DOHH2 (cell line): ENCODE measurements at regions not wholly inside any gene's neighbourhood (a gene's known extent, or its start where the extent isn't known, plus 50 kb on each side); places are given as distances from the start of the nearest gene placed in this dataset.

Experiments
- EZH2phosphoT487 ChIP-seq: fragments of 200-600 bp; sonication (generic); IDR thresholded peaks from 2 replicates; pipeline ENCODE4 v1.6.1; 2017; ENCODE audit warnings: borderline replicate concordance, mild to moderate bottlenecking, antibody characterized with exemption, low read length, moderate library complexity, mixed read lengths
- TF ChIP-seq, protein P1 (sequence below): fragments of 200-600 bp; sonication (generic); IDR thresholded peaks from one replicate; pipeline ENCODE4 v1.5.1; 2014; ENCODE audit warnings: antibody characterized with exemption, mild to moderate bottlenecking, low read depth, low read length; ENCODE audit not compliant: poor library complexity, severe bottlenecking

DNA sequence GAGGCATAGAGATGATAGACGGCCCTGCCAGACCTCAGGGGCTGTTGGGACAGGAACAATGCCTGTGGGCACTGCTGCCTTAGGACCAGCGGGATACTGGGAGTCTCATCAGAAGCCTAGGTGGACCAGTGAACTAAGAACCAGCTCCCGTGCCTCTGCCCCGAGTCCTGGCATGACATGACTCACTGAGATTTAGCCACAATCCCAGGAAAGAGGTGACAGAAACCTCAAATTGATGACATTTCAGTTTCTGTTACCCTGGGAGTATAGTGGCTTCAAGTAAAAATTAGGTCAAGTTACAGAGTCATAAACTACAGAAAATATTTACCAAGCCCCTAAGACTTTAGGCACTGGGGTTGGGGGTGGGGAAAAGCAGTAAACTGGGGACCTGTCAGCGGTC is 74.6 kb upstream of the GADD45A start:
- TF ChIP-seq, protein P1, sequence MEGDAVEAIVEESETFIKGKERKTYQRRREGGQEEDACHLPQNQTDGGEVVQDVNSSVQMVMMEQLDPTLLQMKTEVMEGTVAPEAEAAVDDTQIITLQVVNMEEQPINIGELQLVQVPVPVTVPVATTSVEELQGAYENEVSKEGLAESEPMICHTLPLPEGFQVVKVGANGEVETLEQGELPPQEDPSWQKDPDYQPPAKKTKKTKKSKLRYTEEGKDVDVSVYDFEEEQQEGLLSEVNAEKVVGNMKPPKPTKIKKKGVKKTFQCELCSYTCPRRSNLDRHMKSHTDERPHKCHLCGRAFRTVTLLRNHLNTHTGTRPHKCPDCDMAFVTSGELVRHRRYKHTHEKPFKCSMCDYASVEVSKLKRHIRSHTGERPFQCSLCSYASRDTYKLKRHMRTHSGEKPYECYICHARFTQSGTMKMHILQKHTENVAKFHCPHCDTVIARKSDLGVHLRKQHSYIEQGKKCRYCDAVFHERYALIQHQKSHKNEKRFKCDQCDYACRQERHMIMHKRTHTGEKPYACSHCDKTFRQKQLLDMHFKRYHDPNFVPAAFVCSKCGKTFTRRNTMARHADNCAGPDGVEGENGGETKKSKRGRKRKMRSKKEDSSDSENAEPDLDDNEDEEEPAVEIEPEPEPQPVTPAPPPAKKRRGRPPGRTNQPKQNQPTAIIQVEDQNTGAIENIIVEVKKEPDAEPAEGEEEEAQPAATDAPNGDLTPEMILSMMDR = no peak
- TF ChIP-seq EZH2phosphoT487 = no peak
